ENCODE measurements at regions not wholly inside any gene's neighbourhood (a gene's known extent, or its start where the extent isn't known, plus 50 kb on each side); places are given as distances from the start of the nearest gene placed in this dataset.

DNA sequence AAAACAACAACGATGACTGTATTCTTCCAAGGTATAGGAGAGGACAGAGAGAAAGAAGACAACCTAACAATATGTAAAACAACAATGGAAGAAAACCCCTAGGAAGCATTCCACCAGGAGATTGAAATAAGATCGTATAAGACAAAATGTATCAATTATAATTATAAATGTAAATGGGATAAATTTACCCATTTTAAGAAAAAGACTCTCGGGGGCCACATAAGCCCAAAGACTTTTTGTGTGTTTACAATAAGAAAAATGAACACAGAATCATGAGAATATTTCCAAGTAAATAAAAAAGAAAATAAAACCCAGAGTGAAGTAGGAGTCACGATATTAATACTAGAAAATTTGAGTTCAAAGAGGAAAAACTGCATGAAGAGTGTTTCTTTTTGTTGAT lies 126.4 kb downstream of the ASB1 start:
- TF ChIP-seq EZH2 (optimal IDR thresholded peaks at IDR 0.05; ENCODE audit: low read depth, low read length) (no peak), EZH2phosphoT487 (IDR thresholded peaks at IDR 0.05; ENCODE audit: low read length) (no peak)
- TF ChIP-seq, protein P1, sequence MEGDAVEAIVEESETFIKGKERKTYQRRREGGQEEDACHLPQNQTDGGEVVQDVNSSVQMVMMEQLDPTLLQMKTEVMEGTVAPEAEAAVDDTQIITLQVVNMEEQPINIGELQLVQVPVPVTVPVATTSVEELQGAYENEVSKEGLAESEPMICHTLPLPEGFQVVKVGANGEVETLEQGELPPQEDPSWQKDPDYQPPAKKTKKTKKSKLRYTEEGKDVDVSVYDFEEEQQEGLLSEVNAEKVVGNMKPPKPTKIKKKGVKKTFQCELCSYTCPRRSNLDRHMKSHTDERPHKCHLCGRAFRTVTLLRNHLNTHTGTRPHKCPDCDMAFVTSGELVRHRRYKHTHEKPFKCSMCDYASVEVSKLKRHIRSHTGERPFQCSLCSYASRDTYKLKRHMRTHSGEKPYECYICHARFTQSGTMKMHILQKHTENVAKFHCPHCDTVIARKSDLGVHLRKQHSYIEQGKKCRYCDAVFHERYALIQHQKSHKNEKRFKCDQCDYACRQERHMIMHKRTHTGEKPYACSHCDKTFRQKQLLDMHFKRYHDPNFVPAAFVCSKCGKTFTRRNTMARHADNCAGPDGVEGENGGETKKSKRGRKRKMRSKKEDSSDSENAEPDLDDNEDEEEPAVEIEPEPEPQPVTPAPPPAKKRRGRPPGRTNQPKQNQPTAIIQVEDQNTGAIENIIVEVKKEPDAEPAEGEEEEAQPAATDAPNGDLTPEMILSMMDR (IDR thresholded peaks at IDR 0.05; ENCODE audit: low read length): no peak
- no peak overlapping the region for H3K4me2 ChIP-seq (ENCODE audit: low read depth, low read length)
- no peaks in the 10 kb centered on the region for H4K20me1 ChIP-seq (ENCODE audit: insufficient read depth, low read length)
- no peak overlapping the region for H3K27ac ChIP-seq (ENCODE audit: low read length)
- no peaks in the 10 kb centered on the region for H3K9me2 ChIP-seq (replicated peaks; ENCODE audit: insufficient read depth, low read length)
- no peak overlapping the region for H3K4me3 ChIP-seq (ENCODE audit: low read length)
- H2AFZ ChIP-seq (ENCODE audit: low read length): no peak overlapping the region
- DNase-seq: no peak
- H3K9ac ChIP-seq (ENCODE audit: low read length): no peak overlapping the region
- no peaks in the 10 kb centered on the region for H3K36me3 ChIP-seq (replicated peaks; ENCODE audit: insufficient read depth, low read length)
- H3K79me2 ChIP-seq (ENCODE audit: low read length): no peaks in the 10 kb centered on the region
- H3K9me3 ChIP-seq (replicated peaks; ENCODE audit: insufficient read depth, low read length): no peaks in the 10 kb centered on the region
- peaks cover 5% of the 10 kb centered on the region for H3K27me3 ChIP-seq (replicated peaks; ENCODE audit: insufficient read depth, low read length)
- no peaks in the 10 kb centered on the region for H3K4me1 ChIP-seq (ENCODE audit: low read length)
- H3F3A ChIP-seq (ENCODE audit: insufficient read depth, low read length): no peaks in the 10 kb centered on the region

DNA sequence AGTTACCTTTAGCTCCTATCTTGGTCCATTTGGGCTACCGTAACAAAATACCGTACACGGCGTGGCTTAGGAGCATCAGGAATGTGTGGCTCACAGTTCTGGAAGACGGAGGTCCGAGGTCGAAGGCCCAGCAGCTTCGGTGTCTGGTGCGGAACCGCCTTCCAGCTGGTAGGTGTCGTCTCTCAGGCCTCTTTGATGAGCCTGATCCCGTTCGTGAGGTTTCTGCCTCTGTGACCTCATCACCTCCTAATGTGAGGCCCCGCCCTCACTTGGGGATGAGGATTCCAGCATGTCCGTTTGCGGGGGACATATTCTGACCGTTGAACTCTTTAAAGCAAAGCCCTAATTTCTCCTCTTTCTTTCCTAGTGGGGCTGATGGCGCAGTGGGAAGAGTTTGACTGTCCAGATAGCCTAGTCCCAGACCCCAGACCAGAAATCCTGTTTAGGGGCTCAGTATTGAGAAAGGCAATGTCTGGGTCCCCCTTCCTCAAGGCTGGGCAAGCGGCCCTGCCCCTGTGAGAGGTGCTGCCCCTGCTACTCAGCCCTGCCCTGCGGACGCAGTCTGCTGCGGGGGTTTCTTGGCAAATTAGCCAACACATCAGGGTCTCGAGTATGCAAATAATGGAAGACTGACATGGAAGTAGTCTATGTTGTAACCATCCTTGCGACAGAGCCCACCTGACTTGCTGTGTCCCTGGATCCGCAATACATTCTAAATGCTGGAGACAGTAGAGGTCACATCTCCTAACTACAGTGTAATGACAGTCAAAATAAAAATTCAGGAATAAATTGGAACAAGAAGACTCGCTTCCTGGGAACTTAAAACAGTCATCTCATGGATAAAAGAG lies 128.0 kb downstream of the ASB1 start:
- H4K20me1 ChIP-seq (ENCODE audit: insufficient read depth, low read length): no peaks in the 10 kb centered on the region
- H3K79me2 ChIP-seq (ENCODE audit: low read length): no peaks in the 10 kb centered on the region
- peaks cover 18% of the 10 kb centered on the region for H3K27me3 ChIP-seq (replicated peaks; ENCODE audit: insufficient read depth, low read length)
- no peaks in the 10 kb centered on the region for H3K9me3 ChIP-seq (replicated peaks; ENCODE audit: insufficient read depth, low read length)
- no peaks in the 10 kb centered on the region for H3K4me1 ChIP-seq (ENCODE audit: low read length)
- H2AFZ ChIP-seq (ENCODE audit: low read length): no peak overlapping the region
- no peak overlapping the region for H3K27ac ChIP-seq (ENCODE audit: low read length)
- H3K4me3 ChIP-seq (ENCODE audit: low read length): no peak overlapping the region
- H3K9ac ChIP-seq (ENCODE audit: low read length): no peak overlapping the region
- TF ChIP-seq EZH2phosphoT487 (IDR thresholded peaks at IDR 0.05; ENCODE audit: low read length) (no peak), EZH2 (optimal IDR thresholded peaks at IDR 0.05; ENCODE audit: low read depth, low read length) (no peak)
- TF ChIP-seq, protein P1 (IDR thresholded peaks at IDR 0.05; ENCODE audit: low read length): no peak
- no peak overlapping the region for H3K4me2 ChIP-seq (ENCODE audit: low read depth, low read length)
- no peaks in the 10 kb centered on the region for H3K9me2 ChIP-seq (replicated peaks; ENCODE audit: insufficient read depth, low read length)
- H3F3A ChIP-seq (ENCODE audit: insufficient read depth, low read length): no peaks in the 10 kb centered on the region
- H3K36me3 ChIP-seq (replicated peaks; ENCODE audit: insufficient read depth, low read length): no peaks in the 10 kb centered on the region
- DNase-seq: no peak

DNA sequence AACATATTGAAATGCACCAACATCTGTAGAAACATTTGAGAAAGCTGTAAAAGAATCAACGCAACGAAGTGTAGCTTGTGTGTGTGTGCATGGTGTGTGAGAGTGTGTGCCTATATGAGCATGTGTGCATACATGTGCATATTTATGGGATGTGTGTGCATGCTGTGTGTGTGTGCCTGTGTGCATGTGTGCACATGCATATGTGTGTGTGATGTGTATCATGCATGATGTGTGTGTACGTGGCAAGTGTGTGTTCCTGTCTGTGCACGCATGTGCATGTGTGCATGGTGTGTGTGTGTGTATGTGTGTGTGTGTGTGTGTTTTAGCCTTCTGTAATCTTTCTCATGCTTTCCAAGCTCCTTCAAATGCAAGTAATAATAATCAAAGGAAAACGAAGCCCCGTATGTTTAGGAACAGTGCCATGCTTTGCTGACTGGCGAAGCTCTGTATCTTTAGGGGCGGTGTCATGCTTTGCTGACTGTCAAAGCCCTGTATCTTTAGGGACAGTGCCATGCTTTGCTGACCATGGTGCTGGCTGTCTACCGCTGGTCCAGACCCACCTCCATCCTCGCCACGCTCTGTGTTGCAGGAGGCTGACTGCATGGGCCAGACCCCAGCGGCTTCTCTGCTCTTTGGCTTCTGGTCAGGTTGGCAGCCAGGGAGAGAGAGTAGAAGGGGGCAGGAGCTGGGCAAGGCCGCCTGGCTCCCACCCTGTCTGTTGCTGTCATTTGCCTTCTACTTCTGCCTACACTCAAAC lies 129.2 kb downstream of the ASB1 start:
- Histone ChIP-seq H3F3A (ENCODE audit: insufficient read depth, low read length) (no peaks in the 10 kb centered on the region), H3K4me2 (ENCODE audit: low read depth, low read length) (no peak overlapping the region), H3K9me2 (replicated peaks; ENCODE audit: insufficient read depth, low read length) (no peaks in the 10 kb centered on the region), H3K27me3 (replicated peaks; ENCODE audit: insufficient read depth, low read length) (peaks cover 25% of the 10 kb centered on the region), H3K4me3 (ENCODE audit: low read length) (no peak overlapping the region), H3K79me2 (ENCODE audit: low read length) (no peaks in the 10 kb centered on the region), H3K4me1 (ENCODE audit: low read length) (no peaks in the 10 kb centered on the region), H2AFZ (ENCODE audit: low read length) (no peak overlapping the region), H3K9me3 (replicated peaks; ENCODE audit: insufficient read depth, low read length) (no peaks in the 10 kb centered on the region), H3K36me3 (replicated peaks; ENCODE audit: insufficient read depth, low read length) (no peaks in the 10 kb centered on the region), H3K27ac (ENCODE audit: low read length) (no peak overlapping the region), H3K9ac (ENCODE audit: low read length) (no peak overlapping the region), H4K20me1 (ENCODE audit: insufficient read depth, low read length) (no peaks in the 10 kb centered on the region)
- TF ChIP-seq, protein P1 (IDR thresholded peaks at IDR 0.05; ENCODE audit: low read length): no peak
- TF ChIP-seq EZH2 (optimal IDR thresholded peaks at IDR 0.05; ENCODE audit: low read depth, low read length): no peak
- TF ChIP-seq EZH2phosphoT487 (IDR thresholded peaks at IDR 0.05; ENCODE audit: low read length): no peak
- no peak for DNase-seq
